Left lung (tissue), 4 donors: ENCODE measurements at regions not wholly inside any gene's neighbourhood (a gene's known extent, or its start where the extent isn't known, plus 50 kb on each side); places are given as distances from the start of the nearest gene placed in this dataset.

Experiments used
- ATAC-seq: fragments of 200-7000 bp; cut with Tn5 transposase; one replicate; pipeline ENCODE4 v1.9.1; 2020; ENCODE audit warnings: moderate library complexity
- DNase-seq, 4 donors: peaks; one replicate each; pipeline ENCODE4 v3.0.0-alpha.2; 2013 to 2020
- H3K27ac ChIP-seq, 2 donors: fragments of 200-600 bp; sonication (generic) in 1 of 2; one replicate each; pipeline versions ENCODE4 v1.5.0 to v1.8.0; 2020 to 2021
- H3K27me3 ChIP-seq, 2 donors: fragments of 200-600 bp; sonication (generic) in 1 of 2; one replicate each; pipeline versions ENCODE4 v1.5.0 to v1.8.0; 2020 to 2021
- H3K36me3 ChIP-seq, 2 donors: fragments of 200-600 bp; sonication (generic) in 1 of 2; one replicate each; pipeline versions ENCODE4 v1.5.0 to v1.8.0; 2020 to 2021
- H3K4me1 ChIP-seq, 2 donors: fragments of 200-600 bp; one replicate each; pipeline ENCODE4 v1.8.0; 2021
- H3K4me3 ChIP-seq, 2 donors: fragments of 200-600 bp; sonication (generic) in 1 of 2; one replicate each; pipeline versions ENCODE4 v1.5.0 to v1.8.0; 2020 to 2021; ENCODE audit warnings: mild to moderate bottlenecking in 1 of 2
- H3K9me3 ChIP-seq, 2 donors: fragments of 200-600 bp; sonication (generic) in 1 of 2; one replicate each; pipeline versions ENCODE4 v1.5.0 to v1.8.0; 2020 to 2021
- CTCF ChIP-seq, 2 donors: fragments of 200-600 bp; sonication (generic) in 1 of 2; IDR thresholded peaks; one replicate each; pipeline versions ENCODE4 v1.5.0 to v1.8.0; 2021; ENCODE audit warnings: antibody characterized with exemption in 2 of 2
- intact Hi-C, 2 donors: fragments of 100-400 bp; cut with DNase I; formaldehyde crosslinking; loops; one replicate each; pipeline versions ENCODE4 v1.11.2 to v1.14.2; 2022
- donor health status: DM: no; HTN: yes; CAD: no.
- donor health status: DM: no; HTN: no; CAD: no.

- Histone ChIP-seq H3K36me3 (no peaks in the 10 kb centered on the region), H3K27ac (no peak overlapping the region), H3K4me1 (no peaks in the 10 kb centered on the region), H3K9me3 (peaks cover 0 to 26% of the 10 kb centered on the region in 2 donors), H3K27me3 (no peaks in the 10 kb centered on the region), H3K4me3 (no peak overlapping the region)
- TF ChIP-seq CTCF (IDR thresholded peaks at IDR 0.05) = no peak
- intact Hi-C loops = no loop called here
- DNase-seq = no peak
- ATAC-seq = no peak
Observed at GRCh38 chr2:6704077-6704476, 161.6 kb downstream of the CMPK2 start.

GRCh38 chr2:6721395-6721794, 144.3 kb downstream of the CMPK2 start:
- Histone ChIP-seq H3K9me3 (no peaks in the 10 kb centered on the region), H3K27me3 (no peaks in the 10 kb centered on the region), H3K4me3 (no peak overlapping the region), H3K4me1 (no peaks in the 10 kb centered on the region), H3K36me3 (no peaks in the 10 kb centered on the region), H3K27ac (no peak overlapping the region)
- no peak for ATAC-seq
- intact Hi-C loops = no loop called here
- TF ChIP-seq CTCF (IDR thresholded peaks at IDR 0.05) = no peak
- DNase-seq = no peak

GRCh38 chr2:6722574-6722973, 143.1 kb downstream of the CMPK2 start:
- TF ChIP-seq CTCF (IDR thresholded peaks at IDR 0.05) = no peak
- intact Hi-C loops = no loop called here
- ATAC-seq (no peak), DNase-seq (no peak)
- Histone ChIP-seq H3K27ac (no peak overlapping the region), H3K9me3 (no peaks in the 10 kb centered on the region), H3K27me3 (no peaks in the 10 kb centered on the region), H3K4me3 (no peak overlapping the region), H3K4me1 (no peaks in the 10 kb centered on the region), H3K36me3 (no peaks in the 10 kb centered on the region)

GRCh38 chr2:6723865-6724604, 141.7 kb downstream of the CMPK2 start:
- peak; percentile 46 for ATAC-seq
- no peak for DNase-seq
- no peak overlapping the region for H3K27ac ChIP-seq
- no peak overlapping the region for H3K4me3 ChIP-seq
- no peaks in the 10 kb centered on the region for H3K27me3 ChIP-seq
- H3K9me3 ChIP-seq = no peaks in the 10 kb centered on the region
- H3K4me1 ChIP-seq = no peaks in the 10 kb centered on the region
- no peaks in the 10 kb centered on the region for H3K36me3 ChIP-seq
- intact Hi-C loops = no loop called here
- no peak for TF ChIP-seq CTCF (IDR thresholded peaks at IDR 0.05)

- Histone ChIP-seq H3K27ac (no peak overlapping the region), H3K4me3 (no peak overlapping the region), H3K36me3 (no peaks in the 10 kb centered on the region), H3K9me3 (no peaks in the 10 kb centered on the region), H3K4me1 (no peaks in the 10 kb centered on the region), H3K27me3 (no peaks in the 10 kb centered on the region)
- no peak for TF ChIP-seq CTCF (IDR thresholded peaks at IDR 0.05)
- intact Hi-C loops = no loop called here
- ATAC-seq = peak; percentile 81
- DNase-seq = no peak
Observed at GRCh38 chr2:6724605-6725140, 141.0 kb downstream of the CMPK2 start.
